HAP-1 (cell line): ENCODE measurements at regions not wholly inside any gene's neighbourhood (a gene's known extent, or its start where the extent isn't known, plus 50 kb on each side); places are given as distances from the start of the nearest gene placed in this dataset.

ENCODE experiments used
- DNase-seq, 2 experiments: peaks; one replicate each; pipeline ENCODE4 v3.0.0-alpha.2; 2016 to 2020; ENCODE audit warnings: low spot score in 2 of 2
- H3K27me3 ChIP-seq: fragments of 250-450 bp; sonication (Bioruptor Pico); 2 replicates; pipeline ENCODE4 v1.5.1; 2020; ENCODE audit warnings: low read depth, mild to moderate bottlenecking, moderate library complexity
- H3K36me3 ChIP-seq: fragments of 250-450 bp; sonication (Bioruptor Pico); replicated peaks from 2 replicates; pipeline ENCODE4 v1.5.1; 2020; ENCODE audit warnings: mild to moderate bottlenecking
- H3K4me1 ChIP-seq: fragments of 250-450 bp; sonication (Bioruptor Pico); 2 replicates; pipeline ENCODE4 v1.5.1; 2020; ENCODE audit warnings: mild to moderate bottlenecking
- H3K4me3 ChIP-seq: fragments of 250-450 bp; sonication (Bioruptor Pico); 2 replicates; pipeline ENCODE4 v1.5.1; 2020; ENCODE audit warnings: mild to moderate bottlenecking, moderate library complexity
- H3K9me3 ChIP-seq: fragments of 250-450 bp; sonication (Bioruptor Pico); 2 replicates; pipeline ENCODE4 v1.5.1; 2020; ENCODE audit warnings: mild to moderate bottlenecking, moderate library complexity
- in situ Hi-C: fragments of 300-500 bp; cut with MboI; formaldehyde crosslinking; loops from 3 replicates; pipeline ENCODE4 v1.14.3; 2020; ENCODE audit warnings: low sequenced_read_pairs, inconsistent platforms, mixed read lengths

DNA sequence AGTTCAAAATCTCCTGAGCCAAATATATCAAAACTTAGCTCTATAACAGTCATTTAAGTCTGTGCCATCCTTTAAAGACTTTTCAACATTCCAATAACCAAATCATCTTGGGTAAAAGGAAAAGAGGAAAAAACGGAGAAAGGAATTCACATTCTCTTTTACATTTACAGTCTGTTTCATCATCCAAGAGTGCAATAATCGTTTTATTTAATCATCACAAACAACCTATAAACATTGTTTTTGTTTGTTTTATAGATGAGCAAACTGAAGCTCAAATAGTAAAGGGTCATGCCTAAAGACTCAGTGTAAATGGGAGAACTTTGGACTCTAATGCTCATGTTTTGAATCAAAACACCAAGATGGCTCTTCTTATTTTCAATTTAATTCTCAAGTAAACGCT lies 252.3 kb downstream of the TOX3 start:
- DNase-seq: no peak
- Histone ChIP-seq H3K4me1 (peaks cover 3% of the 10 kb centered on the region; the same call in 1 of the 2 replicates), H3K4me3 (no peak overlapping the region), H3K36me3 (no peaks in the 10 kb centered on the region), H3K9me3 (no peaks in the 10 kb centered on the region), H3K27me3 (no peaks in the 10 kb centered on the region)
- in situ Hi-C loops: no loop called here

DNA sequence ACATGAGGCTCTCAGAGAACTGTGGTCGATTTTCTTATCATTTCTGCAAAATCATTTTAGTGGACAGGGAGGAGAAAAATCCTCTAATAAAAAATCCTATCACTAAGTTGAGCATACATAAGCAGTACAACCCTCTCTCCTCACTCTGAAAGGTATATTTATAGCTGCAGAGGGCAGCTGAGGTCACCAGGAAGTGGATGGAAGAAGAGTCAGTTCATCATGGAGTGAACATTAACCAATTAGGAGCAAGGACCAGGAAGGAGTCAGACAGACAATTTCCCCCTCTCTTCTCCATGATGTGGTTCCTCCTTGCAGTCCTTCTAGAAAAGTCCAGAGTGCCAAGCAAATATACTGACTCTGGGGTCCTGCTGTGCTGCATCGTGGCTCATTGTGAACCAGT lies 253.7 kb downstream of the TOX3 start:
- DNase-seq: no peak
- H3K4me1 ChIP-seq: peaks cover 3% of the 10 kb centered on the region; the same call in 1 of the 2 replicates
- in situ Hi-C loops: no loop called here

DNA sequence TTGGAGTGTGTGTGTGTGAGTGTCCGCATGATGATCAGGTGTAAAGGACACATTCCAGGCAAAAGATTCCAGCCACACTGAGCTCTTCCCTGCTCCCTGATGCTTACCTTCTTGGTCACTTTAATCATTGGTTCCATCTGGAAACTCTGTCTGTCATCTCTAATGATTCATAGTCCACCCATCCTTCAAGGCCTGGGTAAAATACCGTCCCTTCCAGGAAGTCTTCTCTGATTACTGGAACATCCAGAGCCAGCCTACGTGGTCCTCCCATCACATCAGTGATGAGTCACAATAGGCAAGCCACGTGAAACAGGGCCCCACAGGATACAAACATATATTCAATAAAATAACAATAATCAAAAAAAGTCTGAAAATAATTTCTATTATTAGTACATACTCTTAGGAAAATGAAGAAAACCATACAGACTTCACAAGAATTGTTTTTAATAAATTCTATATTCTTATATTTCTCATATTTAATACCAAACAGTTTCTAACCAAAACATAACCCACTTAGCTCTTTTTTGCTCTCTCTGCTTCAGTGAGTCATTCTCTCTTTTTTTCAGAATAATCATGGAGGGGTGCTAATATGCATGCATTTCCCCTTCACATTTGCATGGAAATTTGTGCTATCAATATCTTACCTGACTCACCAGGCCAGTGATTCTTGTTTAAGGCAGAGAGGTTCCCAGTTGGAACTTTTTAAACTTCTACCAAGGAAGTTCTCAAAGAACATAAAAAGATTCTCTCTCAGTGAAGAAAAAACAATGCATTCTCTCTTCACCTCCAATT lies 263.2 kb downstream of the TOX3 start:
- in situ Hi-C loops: no loop called here
- DNase-seq: no peak
- no peaks in the 10 kb centered on the region for H3K27me3 ChIP-seq
- no peak overlapping the region for H3K4me3 ChIP-seq
- no peaks in the 10 kb centered on the region for H3K4me1 ChIP-seq
- no peaks in the 10 kb centered on the region for H3K9me3 ChIP-seq
- no peaks in the 10 kb centered on the region for H3K36me3 ChIP-seq

More for the DNA sequence above, 253.7 kb downstream of the TOX3 start:
- Histone ChIP-seq H3K9me3 (no peaks in the 10 kb centered on the region), H3K4me3 (no peak overlapping the region), H3K36me3 (no peaks in the 10 kb centered on the region), H3K27me3 (no peaks in the 10 kb centered on the region)

DNA sequence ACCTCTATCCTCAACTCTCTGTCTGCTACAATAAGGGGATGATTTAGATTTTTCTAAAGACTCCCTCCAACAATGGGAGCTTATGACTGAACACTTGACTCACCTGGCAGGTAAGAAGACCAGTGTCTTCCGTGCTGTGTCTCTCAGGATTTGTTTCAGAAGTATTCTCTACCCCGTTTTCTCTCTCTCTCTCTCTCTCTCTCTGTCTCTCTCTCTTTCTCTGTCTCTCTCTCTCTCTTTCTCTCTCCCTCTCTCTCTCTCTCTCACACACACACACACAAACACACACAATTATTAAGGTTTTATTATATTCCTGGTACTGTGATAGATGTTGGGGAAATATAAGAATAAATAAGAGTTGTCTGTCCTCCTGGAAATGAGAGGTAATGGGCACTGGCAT lies 263.9 kb downstream of the TOX3 start:
- Histone ChIP-seq H3K4me3 (no peak overlapping the region), H3K4me1 (no peaks in the 10 kb centered on the region), H3K36me3 (no peaks in the 10 kb centered on the region), H3K27me3 (no peaks in the 10 kb centered on the region), H3K9me3 (no peaks in the 10 kb centered on the region)
- no peak for DNase-seq
- in situ Hi-C loops: no loop called here

DNA sequence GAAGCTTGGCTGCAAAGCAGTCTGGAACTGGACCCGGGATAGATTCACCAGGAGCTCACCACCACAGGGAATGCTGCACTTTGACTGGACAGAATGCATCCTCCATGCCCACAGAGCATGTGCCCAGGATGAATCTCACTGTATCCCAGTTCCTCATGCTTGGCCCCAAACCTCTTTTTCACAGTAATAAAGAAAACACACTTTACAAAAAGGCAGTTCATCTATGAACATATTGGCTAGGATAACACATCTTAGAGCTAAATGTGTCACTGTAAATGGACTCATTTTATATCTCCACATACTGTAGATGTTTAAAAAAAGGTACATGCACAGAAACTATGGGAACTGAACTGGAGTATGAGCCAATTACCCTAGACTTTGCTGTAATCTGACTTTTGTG lies 266.9 kb downstream of the TOX3 start:
- DNase-seq: no peak
- H3K4me3 ChIP-seq: no peak overlapping the region
- H3K4me1 ChIP-seq: no peaks in the 10 kb centered on the region
- H3K9me3 ChIP-seq: no peaks in the 10 kb centered on the region
- H3K27me3 ChIP-seq: no peaks in the 10 kb centered on the region
- in situ Hi-C loops: no loop called here
- H3K36me3 ChIP-seq: no peaks in the 10 kb centered on the region

DNA sequence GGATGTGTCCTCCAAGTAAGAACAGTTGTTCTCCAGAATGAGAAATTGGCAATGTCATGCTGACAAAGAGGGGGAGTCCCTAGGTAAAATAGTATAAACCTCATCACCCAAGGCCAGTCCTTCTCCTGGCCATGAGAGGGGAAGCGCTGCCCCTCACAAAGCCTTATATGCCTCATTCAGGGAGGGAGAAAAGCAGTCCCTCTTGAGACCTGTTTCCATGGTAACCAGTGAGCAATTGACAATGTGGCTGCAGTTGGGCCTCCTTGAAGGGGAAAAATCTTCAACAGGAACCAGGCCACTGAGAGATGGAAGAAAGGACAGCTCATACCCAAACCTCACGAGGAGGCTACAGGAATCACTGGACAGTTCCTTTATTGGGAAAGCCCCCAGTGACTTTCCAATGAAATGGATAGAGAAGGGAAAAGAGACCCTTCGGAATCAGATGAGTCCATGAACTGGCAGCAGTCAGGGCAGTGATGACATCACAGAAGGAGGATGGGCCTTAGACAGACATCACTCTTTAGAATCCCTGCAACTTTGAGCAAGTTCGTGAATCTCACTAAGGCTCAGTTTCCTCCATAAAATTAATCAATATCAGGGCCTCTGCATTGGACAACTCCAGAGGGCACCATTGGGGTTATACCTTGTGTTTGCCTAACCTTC lies 275.7 kb downstream of the TOX3 start:
- H3K36me3 ChIP-seq: no peaks in the 10 kb centered on the region
- H3K9me3 ChIP-seq: no peaks in the 10 kb centered on the region
- peak in 1 of 2 experiments; percentile 25 for DNase-seq
- peaks cover 8% of the 10 kb centered on the region for H3K4me1 ChIP-seq
- H3K27me3 ChIP-seq: no peaks in the 10 kb centered on the region
- in situ Hi-C loops: no loop called here
- H3K4me3 ChIP-seq: no peak overlapping the region

DNA sequence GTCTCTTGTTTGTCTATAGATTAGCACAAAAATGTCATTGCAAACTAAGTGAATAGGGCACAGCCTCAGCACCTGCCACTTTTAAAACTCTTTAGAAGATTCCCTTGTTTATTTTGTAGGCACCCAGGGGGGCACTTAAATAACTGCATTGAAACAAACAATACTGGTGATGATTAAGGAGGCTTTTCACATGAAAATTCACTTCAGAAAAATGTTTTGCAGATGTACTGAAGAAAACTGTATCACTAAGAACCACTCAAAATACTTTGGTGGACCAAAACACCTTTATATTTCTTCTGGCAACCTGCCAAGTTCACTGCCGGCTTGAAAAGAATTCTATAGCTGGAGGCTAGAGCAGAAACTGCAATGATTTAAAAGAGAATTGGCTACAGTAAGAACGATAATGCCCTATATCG lies 281.5 kb downstream of the TOX3 start:
- no peaks in the 10 kb centered on the region for H3K27me3 ChIP-seq
- H3K4me3 ChIP-seq: no peak overlapping the region
- peak; percentile 78 to 99 for DNase-seq
- H3K36me3 ChIP-seq: no peaks in the 10 kb centered on the region
- H3K4me1 ChIP-seq: peaks cover 19% of the 10 kb centered on the region
- no peaks in the 10 kb centered on the region for H3K9me3 ChIP-seq
- in situ Hi-C loops: no loop called here

DNA sequence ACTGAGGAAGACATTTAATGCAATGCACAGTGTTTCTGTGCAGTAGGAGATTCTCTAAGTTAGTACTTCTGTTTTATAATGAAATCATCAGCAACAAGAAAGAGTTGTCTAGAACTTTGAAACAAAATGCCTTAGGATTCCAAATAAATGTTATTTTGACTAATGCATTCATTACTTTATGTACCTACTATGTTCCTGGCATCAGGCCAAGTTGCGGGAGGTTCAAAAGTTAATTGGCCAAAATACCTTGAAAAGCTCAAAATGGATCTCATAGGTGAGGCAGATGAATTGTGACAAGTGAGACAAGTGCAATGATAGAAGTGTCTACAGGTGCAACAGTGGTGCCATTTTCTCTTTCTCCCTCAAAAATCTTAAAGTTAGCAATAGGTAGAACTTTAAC lies 289.4 kb downstream of the TOX3 start:
- H3K36me3 ChIP-seq: no peaks in the 10 kb centered on the region
- no peaks in the 10 kb centered on the region for H3K27me3 ChIP-seq
- H3K4me3 ChIP-seq: no peak overlapping the region
- peaks cover 15% of the 10 kb centered on the region for H3K4me1 ChIP-seq
- DNase-seq: no peak
- H3K9me3 ChIP-seq: no peaks in the 10 kb centered on the region
- in situ Hi-C loops: no loop called here

DNA sequence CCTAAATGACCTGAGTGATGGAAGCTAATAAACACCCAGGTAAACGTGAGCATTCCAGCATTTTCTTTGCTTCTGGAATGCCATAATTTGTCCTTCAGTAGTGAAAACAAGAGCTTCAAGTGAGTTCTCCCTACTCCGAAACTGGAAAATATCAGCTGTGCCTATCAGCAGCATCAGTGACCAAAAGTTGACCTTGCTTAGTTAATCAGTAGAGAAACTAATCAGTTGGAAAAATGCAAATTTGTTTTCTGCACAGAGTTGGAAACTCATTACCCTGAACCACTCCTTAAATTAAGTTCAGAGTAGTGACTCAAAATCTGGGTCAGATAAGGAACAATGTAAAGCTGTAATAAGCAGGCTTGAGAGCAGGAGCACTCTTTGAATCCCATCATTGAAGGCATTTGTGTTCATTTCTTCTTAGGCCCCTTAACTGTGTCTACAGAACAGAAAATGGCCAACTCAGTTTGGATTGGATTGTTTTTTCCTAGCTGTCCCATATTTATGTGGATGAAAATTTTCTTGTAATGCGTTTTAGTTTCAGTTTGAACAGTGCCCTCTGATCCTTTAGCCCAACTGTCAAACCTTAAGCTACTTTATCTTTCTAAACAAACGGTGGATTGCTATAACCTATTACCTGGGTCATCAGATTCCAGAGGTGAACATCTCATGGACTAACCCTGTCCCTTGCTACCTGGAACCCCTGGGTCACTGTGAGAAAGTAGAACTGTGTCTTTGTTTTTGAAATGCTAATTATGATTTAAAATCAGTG lies 290.4 kb downstream of the TOX3 start:
- no peak for DNase-seq
- Histone ChIP-seq H3K4me1 (peaks cover 17% of the 10 kb centered on the region), H3K27me3 (no peaks in the 10 kb centered on the region), H3K4me3 (no peak overlapping the region), H3K9me3 (no peaks in the 10 kb centered on the region), H3K36me3 (no peaks in the 10 kb centered on the region)
- in situ Hi-C loops: no loop called here

DNA sequence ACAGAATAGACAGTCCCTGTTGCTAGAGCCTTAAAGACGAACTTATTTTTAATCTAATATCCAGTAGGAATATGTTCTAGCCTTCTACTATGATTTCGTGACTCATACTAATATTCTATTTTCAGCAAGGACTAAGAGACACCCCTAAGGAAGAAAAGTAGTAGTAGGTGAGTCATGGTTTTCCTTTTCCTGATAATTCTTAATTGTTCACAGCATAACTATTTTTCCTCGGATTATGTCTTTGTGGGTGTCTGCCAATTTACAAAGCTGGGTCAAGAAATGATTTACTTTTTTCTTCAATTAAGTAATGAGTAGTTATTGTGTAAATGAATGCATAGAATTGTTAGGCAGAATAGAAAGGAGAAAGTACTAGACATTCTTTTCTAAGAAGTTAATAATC lies 292.2 kb downstream of the TOX3 start:
- peak in 1 of 2 experiments; percentile 73 for DNase-seq
- no peak overlapping the region for H3K4me3 ChIP-seq
- no peaks in the 10 kb centered on the region for H3K36me3 ChIP-seq
- H3K4me1 ChIP-seq: peaks cover 19% of the 10 kb centered on the region
- in situ Hi-C loops: no loop called here
- no peaks in the 10 kb centered on the region for H3K27me3 ChIP-seq
- H3K9me3 ChIP-seq: no peaks in the 10 kb centered on the region

DNA sequence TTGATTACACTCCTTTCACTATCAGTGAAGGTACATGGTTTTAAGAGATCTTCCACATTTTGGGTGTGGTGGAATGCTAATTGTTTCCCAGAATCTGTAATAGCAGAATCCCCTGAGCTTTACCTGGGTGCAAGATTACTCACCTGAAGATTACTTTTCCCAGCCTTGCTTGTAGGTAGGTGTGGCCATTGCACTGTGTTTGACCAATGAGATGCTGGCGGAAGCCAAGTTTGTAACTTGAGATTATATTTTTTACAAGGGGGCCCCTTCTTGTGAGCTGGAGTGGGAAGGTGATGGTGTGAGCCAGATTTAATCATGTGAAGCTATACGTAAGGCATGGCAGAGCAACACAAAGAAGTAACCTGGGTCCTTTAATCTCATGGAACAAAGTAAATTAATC lies 294.3 kb downstream of the TOX3 start:
- DNase-seq: no peak
- in situ Hi-C loops: no loop called here
- no peaks in the 10 kb centered on the region for H3K36me3 ChIP-seq
- no peaks in the 10 kb centered on the region for H3K9me3 ChIP-seq
- no peak overlapping the region for H3K4me3 ChIP-seq
- H3K27me3 ChIP-seq: no peaks in the 10 kb centered on the region
- H3K4me1 ChIP-seq: peaks cover 19% of the 10 kb centered on the region

DNA sequence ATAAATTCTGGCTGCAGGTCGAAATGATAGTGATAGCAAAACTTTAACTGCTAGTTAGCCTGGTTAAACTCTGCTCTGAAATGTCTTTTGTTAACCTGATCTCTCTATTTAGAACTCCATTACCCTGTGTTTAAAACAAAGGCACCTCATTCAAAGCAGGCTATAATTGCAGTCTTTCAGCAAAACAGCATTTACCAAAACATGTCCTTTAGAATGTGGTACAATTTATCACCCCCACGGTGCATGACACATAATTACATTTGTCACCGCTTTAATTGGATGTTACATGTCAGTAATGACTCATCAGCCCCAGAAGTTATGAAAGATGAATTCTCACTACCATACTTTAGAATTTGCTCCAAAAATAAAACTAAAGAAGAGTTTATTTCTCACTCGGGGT lies 295.4 kb downstream of the TOX3 start:
- no peak for DNase-seq
- in situ Hi-C loops: no loop called here
- no peaks in the 10 kb centered on the region for H3K27me3 ChIP-seq
- no peak overlapping the region for H3K4me3 ChIP-seq
- no peaks in the 10 kb centered on the region for H3K9me3 ChIP-seq
- no peaks in the 10 kb centered on the region for H3K36me3 ChIP-seq
- peaks cover 19% of the 10 kb centered on the region for H3K4me1 ChIP-seq

DNA sequence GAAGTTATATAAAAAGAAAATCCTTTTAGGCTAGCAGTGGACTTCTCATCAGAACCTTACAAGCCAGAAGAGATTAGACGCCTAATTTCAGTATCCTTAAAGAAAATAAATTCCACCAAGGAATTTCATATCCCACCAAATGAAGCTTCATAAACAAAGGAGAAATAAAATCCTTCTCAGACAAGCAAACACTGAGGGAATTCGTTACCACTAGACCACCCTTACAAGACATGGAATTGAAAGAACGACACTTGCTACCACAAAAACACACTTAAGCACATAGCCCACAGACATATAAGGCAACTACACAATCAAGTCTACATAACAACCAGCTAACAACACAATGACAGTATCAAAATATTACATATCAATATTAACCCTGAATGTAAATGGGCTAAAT lies 299.2 kb downstream of the TOX3 start:
- in situ Hi-C loops: no loop called here
- Histone ChIP-seq H3K9me3 (0 out of 2 replicates have a peak, but pooled peaks cover 3% of the 10 kb centered on the region), H3K4me1 (0 out of 2 replicates have a peak, but pooled peaks cover 4% of the 10 kb centered on the region), H3K4me3 (no peak overlapping the region), H3K36me3 (no peaks in the 10 kb centered on the region), H3K27me3 (no peaks in the 10 kb centered on the region)
- no peak for DNase-seq

DNA sequence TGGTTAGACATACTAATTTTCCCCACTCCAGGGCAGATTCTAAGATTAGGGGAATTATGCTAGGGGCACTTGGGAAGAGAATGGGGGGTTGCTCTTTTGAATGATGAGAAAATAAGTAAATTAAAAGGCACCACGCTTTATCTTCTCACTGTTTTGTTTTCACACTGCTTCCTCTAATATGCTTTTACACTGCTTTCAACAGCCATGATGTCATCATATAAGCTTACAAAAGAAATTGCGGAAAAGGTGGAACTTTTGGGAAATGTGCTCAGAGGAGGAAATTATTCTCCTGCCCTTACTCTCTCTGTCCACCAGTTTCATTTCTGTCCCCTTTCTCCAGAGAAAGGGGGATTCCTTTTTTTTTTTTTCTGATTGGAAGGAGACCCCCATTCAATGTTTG lies 308.2 kb downstream of the TOX3 start:
- Histone ChIP-seq H3K9me3 (0 out of 2 replicates have a peak, but pooled peaks cover 2% of the 10 kb centered on the region), H3K36me3 (no peaks in the 10 kb centered on the region), H3K27me3 (no peaks in the 10 kb centered on the region), H3K4me3 (no peak overlapping the region), H3K4me1 (no peaks in the 10 kb centered on the region)
- in situ Hi-C loops: no loop called here
- no peak for DNase-seq
